Esophagus muscularis mucosa (tissue), 4 donors: ENCODE measurements at regions not wholly inside any gene's neighbourhood (a gene's known extent, or its start where the extent isn't known, plus 50 kb on each side); places are given as distances from the start of the nearest gene placed in this dataset.

ENCODE experiments used
- DNase-seq: peaks from one replicate; pipeline ENCODE4 v3.0.0-alpha.2; 2017; ENCODE audit errors: extremely low spot score
- H3K27ac ChIP-seq, 4 donors: fragments of 200-600 bp; sonication (generic); replicated peaks in 1 of 4; 1 replicate in 3 of 4; 2 replicates in 1 of 4; pipeline ENCODE4 v1.5.1; 2016 to 2019; ENCODE audit warnings: mild to moderate bottlenecking in 1 of 4
- H3K27me3 ChIP-seq, 4 donors: fragments of 200-600 bp; sonication (generic); one replicate each; pipeline versions ENCODE4 v1.5.1 to v1.6.0; 2016 to 2019
- H3K36me3 ChIP-seq, 4 donors: fragments of 200-600 bp; sonication (generic); one replicate each; pipeline ENCODE4 v1.5.1; 2016 to 2019
- H3K4me1 ChIP-seq, 4 donors: fragments of 200-600 bp; sonication (generic); one replicate each; pipeline ENCODE4 v1.5.1; 2016 to 2019
- H3K4me3 ChIP-seq, 4 donors: fragments of 200-600 bp; sonication (generic); 1 replicate in 2 of 4; 2 replicates in 2 of 4; pipeline ENCODE4 v1.5.1; 2016 to 2019; ENCODE audit warnings: mild to moderate bottlenecking in 4 of 4, moderate library complexity in 1 of 4
- H3K9me3 ChIP-seq, 4 donors: fragments of 200-600 bp; sonication (generic); 1 replicate in 3 of 4; 2 replicates in 1 of 4; pipeline ENCODE4 v1.5.1; 2016 to 2019
- EP300 ChIP-seq: sonication (generic); formaldehyde crosslinking; IDR thresholded peaks from one replicate; pipeline ENCODE4 v1.6.1; 2017; ENCODE audit warnings: antibody characterized with exemption
- POLR2A ChIP-seq: fragments of 450-650 bp; IDR thresholded peaks from one replicate; pipeline ENCODE4 v1.6.1; 2017; ENCODE audit warnings: antibody characterized with exemption, moderate library complexity, mild to moderate bottlenecking, low read depth
- POLR2AphosphoS5 ChIP-seq, 2 donors: sonication (generic); formaldehyde crosslinking; IDR thresholded peaks; one replicate each; pipeline ENCODE4 v1.6.1; 2017; ENCODE audit warnings: antibody characterized with exemption in 2 of 2
- WGBS: methylation state at CpG from one replicate; pipeline ENCODE4 v1.1.5; 2018; 5-methylcytosine and 5-hydroxymethylcytosine counted together
- intact Hi-C: fragments of 100-400 bp; cut with DNase I; formaldehyde crosslinking; loops from one replicate; pipeline ENCODE4 v1.15.1; 2023
- TF ChIP-seq, protein P1 (sequence below), 3 experiments: fragments of 200-600 bp in 2 of 3; fragments of 450-650 bp in 1 of 3; sonication (generic) in 2 of 3; IDR thresholded peaks; one replicate each; pipeline ENCODE4 v1.5.1; 2017 to 2019; ENCODE audit warnings: antibody characterized with exemption in 3 of 3, mild to moderate bottlenecking in 2 of 3, moderate library complexity in 1 of 3

GRCh38 chr19:28322945-28323344 lies 890.0 kb downstream of the UQCRFS1 start:
- no peaks in the 10 kb centered on the region for H3K4me1 ChIP-seq
- WGBS, result 68% methylated on average over 3 of the region's 3 CpGs
- TF ChIP-seq POLR2AphosphoS5 (IDR thresholded peaks at IDR 0.05), result no peak
- no peak for TF ChIP-seq EP300
- TF ChIP-seq, protein P1, sequence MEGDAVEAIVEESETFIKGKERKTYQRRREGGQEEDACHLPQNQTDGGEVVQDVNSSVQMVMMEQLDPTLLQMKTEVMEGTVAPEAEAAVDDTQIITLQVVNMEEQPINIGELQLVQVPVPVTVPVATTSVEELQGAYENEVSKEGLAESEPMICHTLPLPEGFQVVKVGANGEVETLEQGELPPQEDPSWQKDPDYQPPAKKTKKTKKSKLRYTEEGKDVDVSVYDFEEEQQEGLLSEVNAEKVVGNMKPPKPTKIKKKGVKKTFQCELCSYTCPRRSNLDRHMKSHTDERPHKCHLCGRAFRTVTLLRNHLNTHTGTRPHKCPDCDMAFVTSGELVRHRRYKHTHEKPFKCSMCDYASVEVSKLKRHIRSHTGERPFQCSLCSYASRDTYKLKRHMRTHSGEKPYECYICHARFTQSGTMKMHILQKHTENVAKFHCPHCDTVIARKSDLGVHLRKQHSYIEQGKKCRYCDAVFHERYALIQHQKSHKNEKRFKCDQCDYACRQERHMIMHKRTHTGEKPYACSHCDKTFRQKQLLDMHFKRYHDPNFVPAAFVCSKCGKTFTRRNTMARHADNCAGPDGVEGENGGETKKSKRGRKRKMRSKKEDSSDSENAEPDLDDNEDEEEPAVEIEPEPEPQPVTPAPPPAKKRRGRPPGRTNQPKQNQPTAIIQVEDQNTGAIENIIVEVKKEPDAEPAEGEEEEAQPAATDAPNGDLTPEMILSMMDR (IDR thresholded peaks at IDR 0.05), result no peak
- TF ChIP-seq POLR2A, result no peak
- H3K27ac ChIP-seq, result no peak overlapping the region
- peaks cover 0 to 17% (median 0%) of the 10 kb centered on the region in 4 donors for H3K27me3 ChIP-seq
- no peak overlapping the region for H3K4me3 ChIP-seq
- intact Hi-C loops, result no loop called here
- H3K36me3 ChIP-seq, result no peaks in the 10 kb centered on the region
- H3K9me3 ChIP-seq, result no peaks in the 10 kb centered on the region
- no peak for DNase-seq

GRCh38 chr19:28322491-28322890 lies 890.5 kb downstream of the UQCRFS1 start:
- Histone ChIP-seq H3K27me3 (peaks cover 0 to 13% (median 0%) of the 10 kb centered on the region in 4 donors), H3K4me3 (no peak overlapping the region), H3K4me1 (no peaks in the 10 kb centered on the region), H3K27ac (no peak overlapping the region), H3K9me3 (no peaks in the 10 kb centered on the region), H3K36me3 (no peaks in the 10 kb centered on the region)
- TF ChIP-seq, protein P1 (IDR thresholded peaks at IDR 0.05), result no peak
- TF ChIP-seq POLR2AphosphoS5 (IDR thresholded peaks at IDR 0.05) (no peak), POLR2A (no peak), EP300 (no peak)
- DNase-seq, result no peak
- intact Hi-C loops, result no loop called here
- 68% methylated on average over 4 of the region's 4 CpGs for WGBS

GRCh38 chr19:28319918-28320317 lies 893.0 kb downstream of the UQCRFS1 start:
- Histone ChIP-seq H3K27me3 (peaks cover 0 to 6% (median 0%) of the 10 kb centered on the region in 4 donors), H3K36me3 (no peaks in the 10 kb centered on the region), H3K9me3 (no peaks in the 10 kb centered on the region), H3K4me1 (no peaks in the 10 kb centered on the region), H3K4me3 (no peak overlapping the region), H3K27ac (no peak overlapping the region)
- TF ChIP-seq POLR2AphosphoS5 (IDR thresholded peaks at IDR 0.05) (no peak), EP300 (no peak), POLR2A (no peak)
- TF ChIP-seq, protein P1 (IDR thresholded peaks at IDR 0.05), result no peak
- intact Hi-C loops, result no loop called here
- no peak for DNase-seq
- 74% methylated on average over 1 of the region's 1 CpG for WGBS

DNA sequence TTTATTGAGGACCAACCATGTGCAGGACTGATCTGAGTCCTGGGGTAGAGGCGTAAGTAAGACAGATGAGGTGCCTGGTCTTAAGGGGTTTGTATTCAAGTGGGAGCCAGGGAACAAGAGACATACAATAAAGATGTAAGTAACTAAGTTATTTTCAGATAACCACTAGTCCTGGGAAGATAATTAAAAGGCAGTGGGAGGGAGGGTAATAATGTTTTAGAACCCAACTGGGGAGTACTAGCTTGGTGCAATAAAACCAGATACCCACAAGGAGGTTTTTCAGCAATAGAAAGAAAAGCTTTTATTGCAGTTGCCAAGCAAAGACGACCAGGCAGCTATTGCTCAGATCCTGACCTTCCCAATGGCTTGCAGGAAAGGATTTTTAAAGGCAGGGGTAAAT lies 893.7 kb downstream of the UQCRFS1 start:
- no peaks in the 10 kb centered on the region for H3K9me3 ChIP-seq
- no peak for DNase-seq
- no peak overlapping the region for H3K4me3 ChIP-seq
- H3K36me3 ChIP-seq, result no peaks in the 10 kb centered on the region
- TF ChIP-seq POLR2AphosphoS5 (IDR thresholded peaks at IDR 0.05) (no peak), EP300 (no peak), POLR2A (no peak)
- TF ChIP-seq, protein P1 (IDR thresholded peaks at IDR 0.05), result no peak
- no peaks in the 10 kb centered on the region for H3K4me1 ChIP-seq
- 71% methylated on average over 1 of the region's 2 CpGs for WGBS
- H3K27me3 ChIP-seq, result peaks cover 0 to 6% (median 0%) of the 10 kb centered on the region in 4 donors
- intact Hi-C loops, result no loop called here
- H3K27ac ChIP-seq, result no peak overlapping the region
